GM23338 (cell line): ENCODE measurements at regions not wholly inside any gene's neighbourhood (a gene's known extent, or its start where the extent isn't known, plus 50 kb on each side); places are given as distances from the start of the nearest gene placed in this dataset.

Experiments used
- ATAC-seq: fragments of 200-7000 bp; cut with Tn5 transposase; 3 replicates; pipeline ENCODE4 v1.9.1; 2020
- DNase-seq: peaks from one replicate; pipeline ENCODE4 v3.0.0-alpha.2; 2015; ENCODE audit warnings: low spot score
- H2AFZ ChIP-seq: fragments of 200-600 bp; sonication (generic); 2 replicates; pipeline ENCODE4 v1.8.0; 2016; ENCODE audit warnings: antibody characterized with exemption, mild to moderate bottlenecking, moderate library complexity
- H3F3A ChIP-seq: fragments of 200-600 bp; sonication (generic); replicated peaks from 2 replicates; pipeline ENCODE4 v1.8.0; 2017; ENCODE audit warnings: antibody characterized with exemption, mixed run types, low read depth
- H3K27ac ChIP-seq: fragments of 200-600 bp; sonication (generic); 2 replicates; pipeline ENCODE4 v1.6.1; 2016; ENCODE audit warnings: low read depth
- H3K27me3 ChIP-seq: fragments of 200-600 bp; sonication (generic); 2 replicates; pipeline ENCODE4 v1.8.0; 2016; ENCODE audit warnings: mild to moderate bottlenecking, mixed run types, moderate library complexity; ENCODE audit not compliant: insufficient read depth
- H3K36me3 ChIP-seq: fragments of 200-600 bp; sonication (generic); 2 replicates; pipeline ENCODE4 v1.8.0; 2016; ENCODE audit warnings: mild to moderate bottlenecking; ENCODE audit not compliant: insufficient read depth
- H3K4me1 ChIP-seq: fragments of 200-600 bp; sonication (generic); 2 replicates; pipeline ENCODE4 v1.8.0; 2016; ENCODE audit warnings: mild to moderate bottlenecking, moderate library complexity; ENCODE audit not compliant: insufficient read depth
- H3K4me2 ChIP-seq: fragments of 200-600 bp; sonication (generic); 2 replicates; pipeline ENCODE4 v1.7.1; 2017; ENCODE audit warnings: mixed run types
- H3K4me3 ChIP-seq: fragments of 200-600 bp; sonication (generic); 2 replicates; pipeline ENCODE4 v1.6.1; 2016; ENCODE audit warnings: mixed run types
- H3K79me2 ChIP-seq: fragments of 200-600 bp; sonication (generic); replicated peaks from 2 replicates; pipeline ENCODE4 v1.8.0; 2017; ENCODE audit warnings: mild to moderate bottlenecking; ENCODE audit not compliant: insufficient read depth
- H3K9me2 ChIP-seq: fragments of 200-600 bp; sonication (generic); 2 replicates; pipeline ENCODE4 v1.8.0; 2017; ENCODE audit not compliant: insufficient read depth
- H4K20me1 ChIP-seq: fragments of 200-600 bp; sonication (generic); replicated peaks from 2 replicates; pipeline ENCODE4 v1.8.0; 2017; ENCODE audit warnings: mild to moderate bottlenecking; ENCODE audit not compliant: insufficient read depth
- H3K27ac Mint-ChIP-seq: 2 replicates; pipeline ENCODE4 v1.8.0; 2020; ENCODE audit warnings: inconsistent platforms, mild to moderate bottlenecking, moderate library complexity, mixed read lengths
- H3K27me3 Mint-ChIP-seq: 3 replicates; pipeline ENCODE4 v1.8.0; 2022; ENCODE audit warnings: low read depth, mild to moderate bottlenecking, moderate library complexity, mixed read lengths, inconsistent platforms; ENCODE audit not compliant: insufficient read depth, poor library complexity
- H3K36me3 Mint-ChIP-seq: 3 replicates; pipeline ENCODE4 v1.8.0; 2021; ENCODE audit warnings: low read depth, mild to moderate bottlenecking, inconsistent platforms, moderate library complexity, mixed read lengths
- H3K4me1 Mint-ChIP-seq: 3 replicates; pipeline ENCODE4 v1.8.0; 2020; ENCODE audit warnings: mild to moderate bottlenecking, inconsistent platforms, mixed read lengths
- H3K4me3 Mint-ChIP-seq: 3 replicates; pipeline ENCODE4 v1.8.0; 2021; ENCODE audit warnings: moderate library complexity, mild to moderate bottlenecking, inconsistent platforms, mixed read lengths
- H3K9me3 Mint-ChIP-seq: 3 replicates; pipeline ENCODE4 v1.8.0; 2020; ENCODE audit warnings: moderate library complexity, mild to moderate bottlenecking, inconsistent platforms, mixed read lengths
- CTCF ChIP-seq, 2 experiments: fragments of 200-600 bp in 1 of 2; sonication (generic) in 1 of 2; conservative IDR thresholded peaks; 2 replicates each; pipeline versions ENCODE4 v1.5.1 to v1.6.1; 2016 to 2017; ENCODE audit warnings: antibody characterized with exemption in 2 of 2, low read depth in 2 of 2, mild to moderate bottlenecking in 2 of 2, moderate library complexity in 1 of 2
- EZH2 ChIP-seq: fragments of 200-600 bp; sonication (generic); IDR thresholded peaks from one replicate; pipeline ENCODE4 v1.8.0; 2017; ENCODE audit warnings: antibody characterized with exemption, mild to moderate bottlenecking, low read depth; ENCODE audit not compliant: unreplicated experiment
- JUNB ChIP-seq: IDR thresholded peaks from one replicate; pipeline ENCODE4 v1.6.1; 2016; ENCODE audit warnings: antibody characterized with exemption; ENCODE audit not compliant: unreplicated experiment
- REST ChIP-seq: IDR thresholded peaks from one replicate; pipeline ENCODE4 v1.6.1; 2018; ENCODE audit warnings: antibody characterized with exemption; ENCODE audit not compliant: unreplicated experiment
- STAT1 ChIP-seq: IDR thresholded peaks from one replicate; pipeline ENCODE4 v1.6.1; 2016; ENCODE audit warnings: antibody characterized with exemption; ENCODE audit not compliant: unreplicated experiment
- ZNF331 ChIP-seq: fragments of 250-450 bp; sonication (Bioruptor Pico); IDR thresholded peaks from 2 replicates; pipeline ENCODE4 v1.5.0; 2020; ENCODE audit warnings: low read depth, mild to moderate bottlenecking, moderate library complexity
- ZNF462 ChIP-seq: fragments of 250-450 bp; sonication (Bioruptor Pico); IDR thresholded peaks from 2 replicates; pipeline ENCODE4 v1.5.0; 2020; ENCODE audit warnings: mild to moderate bottlenecking, moderate library complexity

GRCh38 chr4:124183231-124183630, 529.3 kb downstream of the ANKRD50 start:
- Histone ChIP-seq H3K79me2 (no peaks in the 10 kb centered on the region), H3K27me3 (no peaks in the 10 kb centered on the region), H3K4me1 (peaks cover 22% of the 10 kb centered on the region), H3K9me2 (no peaks in the 10 kb centered on the region), H3K4me2 (peak overlapping the region; percentile 21; the same call in 1 of the 2 replicates), H4K20me1 (no peaks in the 10 kb centered on the region), H3K36me3 (no peaks in the 10 kb centered on the region), H3F3A (no peaks in the 10 kb centered on the region), H3K4me3 (no peak overlapping the region), H2AFZ (no peak overlapping the region), H3K27ac (no peak overlapping the region)
- H3K4me1 Mint-ChIP-seq = peaks cover 14% of the 10 kb centered on the region; the same call in 2 of the 3 replicates
- no peak for TF ChIP-seq ZNF462 (CRISPR knock-in tag)
- TF ChIP-seq EZH2 = no peak
- TF ChIP-seq STAT1 = no peak
- TF ChIP-seq CTCF (conservative IDR thresholded peaks at IDR 0.05; ENCODE audit: low read depth in 2 of 2) = no peak
- TF ChIP-seq REST = no peak
- no peak for TF ChIP-seq ZNF331 (CRISPR knock-in tag)
- TF ChIP-seq JUNB = no peak
- no peaks in the 10 kb centered on the region; the same call in 2 of the 3 replicates for H3K36me3 Mint-ChIP-seq
- H3K4me3 Mint-ChIP-seq = no peak overlapping the region
- peak overlapping the region; percentile 35; the same call in 1 of the 2 replicates for H3K27ac Mint-ChIP-seq
- H3K27me3 Mint-ChIP-seq = no peaks in the 10 kb centered on the region
- DNase-seq (no peak), ATAC-seq (no peak)
- no peaks in the 10 kb centered on the region for H3K9me3 Mint-ChIP-seq
